Peyer's patch (tissue), 4 donors: ENCODE measurements at regions not wholly inside any gene's neighbourhood (a gene's known extent, or its start where the extent isn't known, plus 50 kb on each side); places are given as distances from the start of the nearest gene placed in this dataset.

Experiments
- POLR2A ChIP-seq, 2 donors: fragments of 450-650 bp; IDR thresholded peaks; one replicate each; pipeline ENCODE4 v1.5.1; 2017; ENCODE audit warnings: antibody characterized with exemption in 2 of 2, mild to moderate bottlenecking in 2 of 2, moderate library complexity in 2 of 2
- TF ChIP-seq, protein P1 (sequence below), 6 experiments: fragments of 450-650 bp in 4 of 6; fragments of 200-600 bp in 2 of 6; sonication (generic) in 1 of 6; IDR thresholded peaks; one replicate each; pipeline ENCODE4 v1.5.1; 2017 to 2019; ENCODE audit warnings: antibody characterized with exemption in 6 of 6, mild to moderate bottlenecking in 3 of 6, moderate library complexity in 1 of 6

DNA sequence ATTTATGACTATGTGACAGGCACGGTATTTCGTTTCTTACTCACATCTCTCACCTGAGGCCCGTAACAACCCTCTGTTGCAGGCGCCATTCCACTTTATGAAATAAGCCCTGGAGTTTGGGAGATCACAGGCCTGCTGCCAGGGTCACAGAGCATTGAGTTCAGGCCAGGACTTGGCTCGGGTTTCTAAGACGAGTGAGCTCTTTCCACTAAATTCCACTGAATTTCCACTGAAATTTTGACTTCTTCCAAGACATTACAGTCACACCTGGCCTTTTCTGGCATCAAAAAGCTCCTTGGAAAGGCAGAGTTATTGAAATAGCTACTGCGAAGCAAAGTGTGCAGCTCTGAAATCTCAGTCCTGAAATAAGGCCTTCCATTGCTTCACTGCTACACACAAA lies 282.8 kb upstream of the MGMT start:
- no peak for TF ChIP-seq POLR2A (IDR thresholded peaks at IDR 0.05)
- TF ChIP-seq, protein P1, sequence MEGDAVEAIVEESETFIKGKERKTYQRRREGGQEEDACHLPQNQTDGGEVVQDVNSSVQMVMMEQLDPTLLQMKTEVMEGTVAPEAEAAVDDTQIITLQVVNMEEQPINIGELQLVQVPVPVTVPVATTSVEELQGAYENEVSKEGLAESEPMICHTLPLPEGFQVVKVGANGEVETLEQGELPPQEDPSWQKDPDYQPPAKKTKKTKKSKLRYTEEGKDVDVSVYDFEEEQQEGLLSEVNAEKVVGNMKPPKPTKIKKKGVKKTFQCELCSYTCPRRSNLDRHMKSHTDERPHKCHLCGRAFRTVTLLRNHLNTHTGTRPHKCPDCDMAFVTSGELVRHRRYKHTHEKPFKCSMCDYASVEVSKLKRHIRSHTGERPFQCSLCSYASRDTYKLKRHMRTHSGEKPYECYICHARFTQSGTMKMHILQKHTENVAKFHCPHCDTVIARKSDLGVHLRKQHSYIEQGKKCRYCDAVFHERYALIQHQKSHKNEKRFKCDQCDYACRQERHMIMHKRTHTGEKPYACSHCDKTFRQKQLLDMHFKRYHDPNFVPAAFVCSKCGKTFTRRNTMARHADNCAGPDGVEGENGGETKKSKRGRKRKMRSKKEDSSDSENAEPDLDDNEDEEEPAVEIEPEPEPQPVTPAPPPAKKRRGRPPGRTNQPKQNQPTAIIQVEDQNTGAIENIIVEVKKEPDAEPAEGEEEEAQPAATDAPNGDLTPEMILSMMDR (IDR thresholded peaks at IDR 0.05): no peak
